GM23338 (cell line): ENCODE measurements at regions not wholly inside any gene's neighbourhood (a gene's known extent, or its start where the extent isn't known, plus 50 kb on each side); places are given as distances from the start of the nearest gene placed in this dataset.
A peak's percentile ranks its signal among the peaks of the same experiment; 100 is the strongest.

Source experiments
- ATAC-seq: fragments of 200-7000 bp; cut with Tn5 transposase; 3 replicates; pipeline ENCODE4 v1.9.1; 2020
- DNase-seq: peaks from one replicate; pipeline ENCODE4 v3.0.0-alpha.2; 2015; ENCODE audit warnings: low spot score
- H2AFZ ChIP-seq: fragments of 200-600 bp; sonication (generic); 2 replicates; pipeline ENCODE4 v1.8.0; 2016; ENCODE audit warnings: antibody characterized with exemption, mild to moderate bottlenecking, moderate library complexity
- H3F3A ChIP-seq: fragments of 200-600 bp; sonication (generic); replicated peaks from 2 replicates; pipeline ENCODE4 v1.8.0; 2017; ENCODE audit warnings: antibody characterized with exemption, mixed run types, low read depth
- H3K27ac ChIP-seq: fragments of 200-600 bp; sonication (generic); 2 replicates; pipeline ENCODE4 v1.6.1; 2016; ENCODE audit warnings: low read depth
- H3K27me3 ChIP-seq: fragments of 200-600 bp; sonication (generic); 2 replicates; pipeline ENCODE4 v1.8.0; 2016; ENCODE audit warnings: mild to moderate bottlenecking, mixed run types, moderate library complexity; ENCODE audit not compliant: insufficient read depth
- H3K36me3 ChIP-seq: fragments of 200-600 bp; sonication (generic); 2 replicates; pipeline ENCODE4 v1.8.0; 2016; ENCODE audit warnings: mild to moderate bottlenecking; ENCODE audit not compliant: insufficient read depth
- H3K4me1 ChIP-seq: fragments of 200-600 bp; sonication (generic); 2 replicates; pipeline ENCODE4 v1.8.0; 2016; ENCODE audit warnings: mild to moderate bottlenecking, moderate library complexity; ENCODE audit not compliant: insufficient read depth
- H3K4me2 ChIP-seq: fragments of 200-600 bp; sonication (generic); 2 replicates; pipeline ENCODE4 v1.7.1; 2017; ENCODE audit warnings: mixed run types
- H3K4me3 ChIP-seq: fragments of 200-600 bp; sonication (generic); 2 replicates; pipeline ENCODE4 v1.6.1; 2016; ENCODE audit warnings: mixed run types
- H3K79me2 ChIP-seq: fragments of 200-600 bp; sonication (generic); replicated peaks from 2 replicates; pipeline ENCODE4 v1.8.0; 2017; ENCODE audit warnings: mild to moderate bottlenecking; ENCODE audit not compliant: insufficient read depth
- H3K9me2 ChIP-seq: fragments of 200-600 bp; sonication (generic); 2 replicates; pipeline ENCODE4 v1.8.0; 2017; ENCODE audit not compliant: insufficient read depth
- H4K20me1 ChIP-seq: fragments of 200-600 bp; sonication (generic); replicated peaks from 2 replicates; pipeline ENCODE4 v1.8.0; 2017; ENCODE audit warnings: mild to moderate bottlenecking; ENCODE audit not compliant: insufficient read depth
- H3K27ac Mint-ChIP-seq: 2 replicates; pipeline ENCODE4 v1.8.0; 2020; ENCODE audit warnings: inconsistent platforms, mild to moderate bottlenecking, moderate library complexity, mixed read lengths
- H3K27me3 Mint-ChIP-seq: 3 replicates; pipeline ENCODE4 v1.8.0; 2022; ENCODE audit warnings: low read depth, mild to moderate bottlenecking, moderate library complexity, mixed read lengths, inconsistent platforms; ENCODE audit not compliant: insufficient read depth, poor library complexity
- H3K36me3 Mint-ChIP-seq: 3 replicates; pipeline ENCODE4 v1.8.0; 2021; ENCODE audit warnings: low read depth, mild to moderate bottlenecking, inconsistent platforms, moderate library complexity, mixed read lengths
- H3K4me1 Mint-ChIP-seq: 3 replicates; pipeline ENCODE4 v1.8.0; 2020; ENCODE audit warnings: mild to moderate bottlenecking, inconsistent platforms, mixed read lengths
- H3K4me3 Mint-ChIP-seq: 3 replicates; pipeline ENCODE4 v1.8.0; 2021; ENCODE audit warnings: moderate library complexity, mild to moderate bottlenecking, inconsistent platforms, mixed read lengths
- H3K9me3 Mint-ChIP-seq: 3 replicates; pipeline ENCODE4 v1.8.0; 2020; ENCODE audit warnings: moderate library complexity, mild to moderate bottlenecking, inconsistent platforms, mixed read lengths
- CREB1 ChIP-seq: fragments of 250-450 bp; sonication (Bioruptor Pico); IDR thresholded peaks from 2 replicates; pipeline ENCODE4 v1.5.0; 2020; ENCODE audit warnings: low read depth, mild to moderate bottlenecking, moderate library complexity
- EZH2 ChIP-seq: fragments of 200-600 bp; sonication (generic); IDR thresholded peaks from one replicate; pipeline ENCODE4 v1.8.0; 2017; ENCODE audit warnings: antibody characterized with exemption, mild to moderate bottlenecking, low read depth; ENCODE audit not compliant: unreplicated experiment
- EZH2phosphoT487 ChIP-seq: fragments of 200-600 bp; sonication (generic); IDR thresholded peaks from one replicate; pipeline ENCODE4 v1.8.1; 2018; ENCODE audit warnings: antibody characterized with exemption; ENCODE audit not compliant: unreplicated experiment
- JUNB ChIP-seq: IDR thresholded peaks from one replicate; pipeline ENCODE4 v1.6.1; 2016; ENCODE audit warnings: antibody characterized with exemption; ENCODE audit not compliant: unreplicated experiment
- NANOG ChIP-seq: IDR thresholded peaks from 2 replicates; pipeline ENCODE4 v1.6.1; 2016; ENCODE audit warnings: antibody characterized with exemption, borderline replicate concordance
- POLR2AphosphoS5 ChIP-seq: IDR thresholded peaks from 2 replicates; pipeline ENCODE4 v1.6.1; 2016; ENCODE audit warnings: antibody characterized with exemption, low read depth
- STAT1 ChIP-seq: IDR thresholded peaks from one replicate; pipeline ENCODE4 v1.6.1; 2016; ENCODE audit warnings: antibody characterized with exemption; ENCODE audit not compliant: unreplicated experiment
- TF ChIP-seq, protein P1 (sequence below), 2 experiments: fragments of 200-600 bp in 1 of 2; sonication (generic) in 1 of 2; conservative IDR thresholded peaks; 2 replicates each; pipeline versions ENCODE4 v1.5.1 to v1.6.1; 2016 to 2017; ENCODE audit warnings: antibody characterized with exemption in 2 of 2, low read depth in 2 of 2, mild to moderate bottlenecking in 2 of 2, moderate library complexity in 1 of 2
- TF ChIP-seq, protein P2 (sequence below): IDR thresholded peaks from 2 replicates; pipeline ENCODE4 v1.6.1; 2016; ENCODE audit warnings: antibody characterized with exemption
- TF ChIP-seq, protein P3 (sequence below): IDR thresholded peaks from one replicate; pipeline ENCODE4 v1.6.1; 2018; ENCODE audit warnings: antibody characterized with exemption; ENCODE audit not compliant: unreplicated experiment

DNA sequence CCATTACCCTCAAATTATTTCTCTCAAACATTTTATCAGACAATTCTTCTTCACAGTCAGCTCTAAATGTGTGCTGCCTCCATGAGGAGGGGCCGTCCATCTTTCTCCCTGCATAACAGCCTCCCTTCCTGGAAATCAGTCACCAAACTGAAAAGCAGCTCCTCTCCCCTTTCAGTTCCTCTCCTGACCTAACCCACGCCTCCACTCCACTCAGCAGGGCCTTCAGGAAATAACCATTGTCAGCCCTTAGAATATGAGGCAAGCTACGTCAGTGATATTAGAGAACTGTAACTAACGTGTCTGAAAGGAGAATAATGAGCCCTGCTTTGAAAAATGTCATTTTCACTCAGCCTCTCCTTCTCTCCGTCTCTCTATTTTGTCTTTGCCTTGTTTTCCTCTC lies 116.2 kb downstream of the OLFM4 start (continued):
- TF ChIP-seq JUNB (no peak), EZH2 (no peak), EZH2phosphoT487 (no peak)

DNA sequence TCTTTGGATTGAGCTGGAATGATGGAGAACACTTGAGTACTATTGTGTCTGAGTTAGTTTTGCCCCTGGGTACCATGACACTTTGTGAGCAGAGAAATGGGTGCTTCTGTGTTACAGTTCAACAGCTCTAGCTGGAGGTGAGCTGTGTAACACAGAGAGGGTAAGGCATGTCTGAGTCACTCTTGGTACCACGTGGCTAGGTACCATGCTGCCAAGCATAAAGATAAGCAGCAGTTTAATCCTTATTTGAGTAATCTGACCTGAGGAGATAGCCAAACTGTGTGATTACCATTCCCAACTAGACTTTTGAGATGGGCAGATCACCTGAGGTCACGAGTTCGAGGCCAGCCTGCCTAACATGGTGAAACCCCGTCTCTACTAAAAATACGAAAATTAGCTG lies 122.0 kb downstream of the OLFM4 start:
- Mint-ChIP-seq H3K27me3 (peaks cover 2% of the 10 kb centered on the region), H3K4me1 (no peaks in the 10 kb centered on the region; the same call in 1 of the 3 replicates), H3K4me3 (no peak overlapping the region), H3K9me3 (no peaks in the 10 kb centered on the region), H3K36me3 (no peaks in the 10 kb centered on the region), H3K27ac (no peak overlapping the region)
- no peak overlapping the region for H3K4me2 ChIP-seq
- H3K4me3 ChIP-seq: no peak overlapping the region
- H3F3A ChIP-seq: no peaks in the 10 kb centered on the region
- DNase-seq (no peak), ATAC-seq (no peak)
- H3K36me3 ChIP-seq: no peaks in the 10 kb centered on the region
- H2AFZ ChIP-seq: no peak overlapping the region
- H4K20me1 ChIP-seq: no peaks in the 10 kb centered on the region
- H3K79me2 ChIP-seq: no peaks in the 10 kb centered on the region
- H3K9me2 ChIP-seq: no peaks in the 10 kb centered on the region
- H3K27ac ChIP-seq: no peak overlapping the region
- no peaks in the 10 kb centered on the region for H3K4me1 ChIP-seq
- H3K27me3 ChIP-seq: no peaks in the 10 kb centered on the region
- no peak for TF ChIP-seq NANOG
- TF ChIP-seq, protein P1, sequence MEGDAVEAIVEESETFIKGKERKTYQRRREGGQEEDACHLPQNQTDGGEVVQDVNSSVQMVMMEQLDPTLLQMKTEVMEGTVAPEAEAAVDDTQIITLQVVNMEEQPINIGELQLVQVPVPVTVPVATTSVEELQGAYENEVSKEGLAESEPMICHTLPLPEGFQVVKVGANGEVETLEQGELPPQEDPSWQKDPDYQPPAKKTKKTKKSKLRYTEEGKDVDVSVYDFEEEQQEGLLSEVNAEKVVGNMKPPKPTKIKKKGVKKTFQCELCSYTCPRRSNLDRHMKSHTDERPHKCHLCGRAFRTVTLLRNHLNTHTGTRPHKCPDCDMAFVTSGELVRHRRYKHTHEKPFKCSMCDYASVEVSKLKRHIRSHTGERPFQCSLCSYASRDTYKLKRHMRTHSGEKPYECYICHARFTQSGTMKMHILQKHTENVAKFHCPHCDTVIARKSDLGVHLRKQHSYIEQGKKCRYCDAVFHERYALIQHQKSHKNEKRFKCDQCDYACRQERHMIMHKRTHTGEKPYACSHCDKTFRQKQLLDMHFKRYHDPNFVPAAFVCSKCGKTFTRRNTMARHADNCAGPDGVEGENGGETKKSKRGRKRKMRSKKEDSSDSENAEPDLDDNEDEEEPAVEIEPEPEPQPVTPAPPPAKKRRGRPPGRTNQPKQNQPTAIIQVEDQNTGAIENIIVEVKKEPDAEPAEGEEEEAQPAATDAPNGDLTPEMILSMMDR (conservative IDR thresholded peaks at IDR 0.05; ENCODE audit: low read depth in 2 of 2): no peak
- TF ChIP-seq, protein P2, sequence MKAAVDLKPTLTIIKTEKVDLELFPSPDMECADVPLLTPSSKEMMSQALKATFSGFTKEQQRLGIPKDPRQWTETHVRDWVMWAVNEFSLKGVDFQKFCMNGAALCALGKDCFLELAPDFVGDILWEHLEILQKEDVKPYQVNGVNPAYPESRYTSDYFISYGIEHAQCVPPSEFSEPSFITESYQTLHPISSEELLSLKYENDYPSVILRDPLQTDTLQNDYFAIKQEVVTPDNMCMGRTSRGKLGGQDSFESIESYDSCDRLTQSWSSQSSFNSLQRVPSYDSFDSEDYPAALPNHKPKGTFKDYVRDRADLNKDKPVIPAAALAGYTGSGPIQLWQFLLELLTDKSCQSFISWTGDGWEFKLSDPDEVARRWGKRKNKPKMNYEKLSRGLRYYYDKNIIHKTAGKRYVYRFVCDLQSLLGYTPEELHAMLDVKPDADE: no peak
- TF ChIP-seq EZH2: no peak
- no peak for TF ChIP-seq CREB1
- TF ChIP-seq POLR2AphosphoS5: no peak
- no peak for TF ChIP-seq STAT1
- TF ChIP-seq EZH2phosphoT487: no peak

DNA sequence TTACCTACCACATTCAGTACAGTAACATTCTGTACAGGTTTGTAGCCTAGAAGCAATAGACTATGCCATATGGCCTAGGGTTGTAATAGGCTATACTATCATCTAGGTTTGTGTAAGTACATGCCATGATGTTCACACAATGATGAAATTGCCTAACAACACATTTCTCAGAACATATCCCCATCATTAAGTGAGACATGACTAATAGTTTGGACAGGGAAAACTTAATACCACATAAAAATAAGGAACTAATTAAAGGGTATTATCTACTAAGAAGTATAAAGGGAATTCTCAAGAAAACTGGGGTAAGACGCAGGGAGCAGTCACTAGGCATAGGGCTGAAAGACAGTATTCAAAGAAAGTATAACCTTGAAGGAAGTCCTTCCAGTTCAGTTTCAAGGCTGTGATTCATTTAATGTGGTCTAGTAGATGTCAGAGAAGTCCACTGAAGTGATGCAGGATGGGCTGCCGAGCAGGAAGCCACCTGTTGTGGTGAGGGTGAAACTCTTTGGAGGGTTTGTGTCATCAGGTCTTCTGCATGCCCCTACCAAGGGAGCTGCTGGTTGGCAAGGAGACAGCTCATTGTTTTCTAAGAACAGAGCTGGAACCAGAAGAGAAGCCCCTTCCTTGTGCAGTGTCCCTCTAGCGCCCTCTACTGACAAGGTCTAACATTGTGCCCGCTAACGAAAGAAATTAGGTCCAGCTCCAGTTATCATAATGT lies 122.9 kb downstream of the OLFM4 start:
- Mint-ChIP-seq H3K36me3 (no peaks in the 10 kb centered on the region), H3K27ac (no peak overlapping the region), H3K9me3 (no peaks in the 10 kb centered on the region), H3K27me3 (peaks cover 2% of the 10 kb centered on the region), H3K4me1 (no peaks in the 10 kb centered on the region; the same call in 1 of the 3 replicates), H3K4me3 (no peak overlapping the region)
- Histone ChIP-seq H3F3A (no peaks in the 10 kb centered on the region), H3K4me2 (no peak overlapping the region), H4K20me1 (no peaks in the 10 kb centered on the region), H3K4me1 (no peaks in the 10 kb centered on the region), H3K79me2 (no peaks in the 10 kb centered on the region), H3K27me3 (no peaks in the 10 kb centered on the region), H2AFZ (no peak overlapping the region), H3K27ac (no peak overlapping the region), H3K9me2 (no peaks in the 10 kb centered on the region), H3K36me3 (no peaks in the 10 kb centered on the region), H3K4me3 (no peak overlapping the region)
- TF ChIP-seq, protein P1 (conservative IDR thresholded peaks at IDR 0.05; ENCODE audit: low read depth in 2 of 2): peak; percentile 94 to 97
- TF ChIP-seq, protein P3, sequence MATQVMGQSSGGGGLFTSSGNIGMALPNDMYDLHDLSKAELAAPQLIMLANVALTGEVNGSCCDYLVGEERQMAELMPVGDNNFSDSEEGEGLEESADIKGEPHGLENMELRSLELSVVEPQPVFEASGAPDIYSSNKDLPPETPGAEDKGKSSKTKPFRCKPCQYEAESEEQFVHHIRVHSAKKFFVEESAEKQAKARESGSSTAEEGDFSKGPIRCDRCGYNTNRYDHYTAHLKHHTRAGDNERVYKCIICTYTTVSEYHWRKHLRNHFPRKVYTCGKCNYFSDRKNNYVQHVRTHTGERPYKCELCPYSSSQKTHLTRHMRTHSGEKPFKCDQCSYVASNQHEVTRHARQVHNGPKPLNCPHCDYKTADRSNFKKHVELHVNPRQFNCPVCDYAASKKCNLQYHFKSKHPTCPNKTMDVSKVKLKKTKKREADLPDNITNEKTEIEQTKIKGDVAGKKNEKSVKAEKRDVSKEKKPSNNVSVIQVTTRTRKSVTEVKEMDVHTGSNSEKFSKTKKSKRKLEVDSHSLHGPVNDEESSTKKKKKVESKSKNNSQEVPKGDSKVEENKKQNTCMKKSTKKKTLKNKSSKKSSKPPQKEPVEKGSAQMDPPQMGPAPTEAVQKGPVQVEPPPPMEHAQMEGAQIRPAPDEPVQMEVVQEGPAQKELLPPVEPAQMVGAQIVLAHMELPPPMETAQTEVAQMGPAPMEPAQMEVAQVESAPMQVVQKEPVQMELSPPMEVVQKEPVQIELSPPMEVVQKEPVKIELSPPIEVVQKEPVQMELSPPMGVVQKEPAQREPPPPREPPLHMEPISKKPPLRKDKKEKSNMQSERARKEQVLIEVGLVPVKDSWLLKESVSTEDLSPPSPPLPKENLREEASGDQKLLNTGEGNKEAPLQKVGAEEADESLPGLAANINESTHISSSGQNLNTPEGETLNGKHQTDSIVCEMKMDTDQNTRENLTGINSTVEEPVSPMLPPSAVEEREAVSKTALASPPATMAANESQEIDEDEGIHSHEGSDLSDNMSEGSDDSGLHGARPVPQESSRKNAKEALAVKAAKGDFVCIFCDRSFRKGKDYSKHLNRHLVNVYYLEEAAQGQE: no peak
- ATAC-seq (peak; percentile 98), DNase-seq (peak; percentile 87)
